HFF-Myc (cell line): ENCODE measurements at regions not wholly inside any gene's neighbourhood (a gene's known extent, or its start where the extent isn't known, plus 50 kb on each side); places are given as distances from the start of the nearest gene placed in this dataset.

Experiments used
- DNase-seq: peaks from one replicate; pipeline ENCODE4 v3.0.0-alpha.2; 2011; ENCODE audit warnings: low read depth; ENCODE audit errors: extremely low read depth
- H3K4me3 ChIP-seq: replicated peaks from 2 replicates; pipeline ENCODE4 v1.5.1; 2011; ENCODE audit warnings: low read depth, mild to moderate bottlenecking, control low read depth, low read length
- CTCF ChIP-seq: IDR thresholded peaks from 2 replicates; pipeline ENCODE4 v1.5.1; 2012; ENCODE audit warnings: mild to moderate bottlenecking, low read depth, low read length, control low read depth; ENCODE audit errors: missing control alignments

DNA sequence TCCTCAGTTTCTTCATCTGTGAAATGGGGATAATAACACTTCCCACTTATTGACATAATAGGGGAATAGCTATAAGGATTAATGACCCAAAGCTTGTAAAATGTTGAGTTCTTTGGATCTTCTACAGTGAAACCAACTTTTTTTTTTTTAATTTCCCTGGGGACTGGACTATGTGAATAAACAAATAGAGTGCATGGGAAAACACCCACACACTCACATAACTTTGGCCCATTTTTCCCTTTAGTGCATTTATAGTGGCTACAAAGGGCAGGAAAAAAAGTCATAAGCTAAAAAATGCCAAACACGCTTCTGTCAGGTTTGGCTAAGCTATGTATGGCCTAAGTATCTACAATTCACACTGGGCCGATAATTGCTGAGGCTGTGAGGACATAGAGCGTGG, 406.2 kb upstream of the JAG1 start:
- no peak overlapping the region for H3K4me3 ChIP-seq
- DNase-seq: no peak
- no peak for TF ChIP-seq CTCF

GRCh38 chr20:11080781-11081377, 407.1 kb upstream of the JAG1 start:
- DNase-seq: no peak
- TF ChIP-seq CTCF: no peak
- H3K4me3 ChIP-seq: no peak overlapping the region

- no peak for DNase-seq
- TF ChIP-seq CTCF: no peak
- H3K4me3 ChIP-seq: no peak overlapping the region
These were observed 410.0 kb upstream of the JAG1 start for GRCh38 chr20:11083841-11084240.

GRCh38 chr20:11084508-11084907, 410.7 kb upstream of the JAG1 start:
- no peak for TF ChIP-seq CTCF
- no peak for DNase-seq
- H3K4me3 ChIP-seq: no peak overlapping the region

DNA sequence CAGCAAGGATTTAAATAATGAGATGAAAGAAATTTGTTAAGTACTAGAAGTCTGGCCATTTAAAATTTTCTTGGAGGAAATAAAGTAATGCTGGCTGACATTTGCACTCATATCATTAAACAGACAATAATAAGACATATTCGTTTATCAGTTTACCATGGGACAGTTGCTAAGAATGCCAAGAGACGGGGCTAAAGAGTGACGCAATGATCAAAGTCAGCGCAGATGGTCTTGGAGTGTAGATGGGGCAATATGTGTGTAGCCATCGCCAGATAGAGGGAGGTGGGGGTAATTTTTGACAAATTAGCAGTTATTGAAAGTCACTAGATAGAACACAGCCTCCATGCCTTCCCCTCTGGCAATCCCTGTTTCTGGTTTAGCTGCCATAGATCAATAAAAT, 413.2 kb upstream of the JAG1 start:
- no peak for DNase-seq
- no peak for TF ChIP-seq CTCF
- H3K4me3 ChIP-seq: no peak overlapping the region

- no peak overlapping the region for H3K4me3 ChIP-seq
- TF ChIP-seq CTCF: no peak
- DNase-seq: no peak
These were observed 417.0 kb upstream of the JAG1 start for GRCh38 chr20:11090751-11091150.

DNA sequence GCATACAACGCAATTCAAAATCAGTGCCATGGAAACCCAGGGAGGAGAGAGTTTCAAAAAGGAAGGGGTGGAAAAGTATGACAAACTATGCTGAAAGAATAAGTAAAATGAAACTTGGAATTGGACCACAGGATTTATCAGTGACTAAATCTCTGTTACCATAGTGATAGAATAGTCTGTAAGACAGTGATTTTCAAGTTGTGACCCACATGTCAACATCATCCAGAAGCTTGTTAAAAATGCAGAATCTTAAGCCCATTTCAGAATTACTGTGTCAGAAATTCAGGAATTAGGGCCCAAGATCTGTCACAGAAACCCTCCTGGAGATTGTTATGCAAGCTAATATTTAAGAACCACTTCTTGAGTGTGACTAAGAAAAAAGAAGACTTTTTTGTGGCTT, 417.7 kb upstream of the JAG1 start:
- no peak overlapping the region for H3K4me3 ChIP-seq
- TF ChIP-seq CTCF: no peak

More for the DNA sequence above, 417.7 kb upstream of the JAG1 start:
- no peak for DNase-seq
